GM23338 (cell line): ENCODE measurements at regions not wholly inside any gene's neighbourhood (a gene's known extent, or its start where the extent isn't known, plus 50 kb on each side); places are given as distances from the start of the nearest gene placed in this dataset.

Source experiments
- ATAC-seq: fragments of 200-7000 bp; cut with Tn5 transposase; 3 replicates; pipeline ENCODE4 v1.9.1; 2020
- DNase-seq: peaks from one replicate; pipeline ENCODE4 v3.0.0-alpha.2; 2015; ENCODE audit warnings: low spot score
- H2AFZ ChIP-seq: fragments of 200-600 bp; sonication (generic); 2 replicates; pipeline ENCODE4 v1.8.0; 2016; ENCODE audit warnings: antibody characterized with exemption, mild to moderate bottlenecking, moderate library complexity
- H3F3A ChIP-seq: fragments of 200-600 bp; sonication (generic); replicated peaks from 2 replicates; pipeline ENCODE4 v1.8.0; 2017; ENCODE audit warnings: antibody characterized with exemption, mixed run types, low read depth
- H3K27ac ChIP-seq: fragments of 200-600 bp; sonication (generic); 2 replicates; pipeline ENCODE4 v1.6.1; 2016; ENCODE audit warnings: low read depth
- H3K27me3 ChIP-seq: fragments of 200-600 bp; sonication (generic); 2 replicates; pipeline ENCODE4 v1.8.0; 2016; ENCODE audit warnings: mild to moderate bottlenecking, mixed run types, moderate library complexity; ENCODE audit not compliant: insufficient read depth
- H3K36me3 ChIP-seq: fragments of 200-600 bp; sonication (generic); 2 replicates; pipeline ENCODE4 v1.8.0; 2016; ENCODE audit warnings: mild to moderate bottlenecking; ENCODE audit not compliant: insufficient read depth
- H3K4me1 ChIP-seq: fragments of 200-600 bp; sonication (generic); 2 replicates; pipeline ENCODE4 v1.8.0; 2016; ENCODE audit warnings: mild to moderate bottlenecking, moderate library complexity; ENCODE audit not compliant: insufficient read depth
- H3K4me2 ChIP-seq: fragments of 200-600 bp; sonication (generic); 2 replicates; pipeline ENCODE4 v1.7.1; 2017; ENCODE audit warnings: mixed run types
- H3K4me3 ChIP-seq: fragments of 200-600 bp; sonication (generic); 2 replicates; pipeline ENCODE4 v1.6.1; 2016; ENCODE audit warnings: mixed run types
- H3K79me2 ChIP-seq: fragments of 200-600 bp; sonication (generic); replicated peaks from 2 replicates; pipeline ENCODE4 v1.8.0; 2017; ENCODE audit warnings: mild to moderate bottlenecking; ENCODE audit not compliant: insufficient read depth
- H3K9me2 ChIP-seq: fragments of 200-600 bp; sonication (generic); 2 replicates; pipeline ENCODE4 v1.8.0; 2017; ENCODE audit not compliant: insufficient read depth
- H4K20me1 ChIP-seq: fragments of 200-600 bp; sonication (generic); replicated peaks from 2 replicates; pipeline ENCODE4 v1.8.0; 2017; ENCODE audit warnings: mild to moderate bottlenecking; ENCODE audit not compliant: insufficient read depth
- H3K27ac Mint-ChIP-seq: 2 replicates; pipeline ENCODE4 v1.8.0; 2020; ENCODE audit warnings: inconsistent platforms, mild to moderate bottlenecking, moderate library complexity, mixed read lengths
- H3K27me3 Mint-ChIP-seq: 3 replicates; pipeline ENCODE4 v1.8.0; 2022; ENCODE audit warnings: low read depth, mild to moderate bottlenecking, moderate library complexity, mixed read lengths, inconsistent platforms; ENCODE audit not compliant: insufficient read depth, poor library complexity
- H3K36me3 Mint-ChIP-seq: 3 replicates; pipeline ENCODE4 v1.8.0; 2021; ENCODE audit warnings: low read depth, mild to moderate bottlenecking, inconsistent platforms, moderate library complexity, mixed read lengths
- H3K4me1 Mint-ChIP-seq: 3 replicates; pipeline ENCODE4 v1.8.0; 2020; ENCODE audit warnings: mild to moderate bottlenecking, inconsistent platforms, mixed read lengths
- H3K4me3 Mint-ChIP-seq: 3 replicates; pipeline ENCODE4 v1.8.0; 2021; ENCODE audit warnings: moderate library complexity, mild to moderate bottlenecking, inconsistent platforms, mixed read lengths
- H3K9me3 Mint-ChIP-seq: 3 replicates; pipeline ENCODE4 v1.8.0; 2020; ENCODE audit warnings: moderate library complexity, mild to moderate bottlenecking, inconsistent platforms, mixed read lengths
- CREB1 ChIP-seq: fragments of 250-450 bp; sonication (Bioruptor Pico); IDR thresholded peaks from 2 replicates; pipeline ENCODE4 v1.5.0; 2020; ENCODE audit warnings: low read depth, mild to moderate bottlenecking, moderate library complexity
- EZH2 ChIP-seq: fragments of 200-600 bp; sonication (generic); IDR thresholded peaks from one replicate; pipeline ENCODE4 v1.8.0; 2017; ENCODE audit warnings: antibody characterized with exemption, mild to moderate bottlenecking, low read depth; ENCODE audit not compliant: unreplicated experiment
- EZH2phosphoT487 ChIP-seq: fragments of 200-600 bp; sonication (generic); IDR thresholded peaks from one replicate; pipeline ENCODE4 v1.8.1; 2018; ENCODE audit warnings: antibody characterized with exemption; ENCODE audit not compliant: unreplicated experiment
- POLR2AphosphoS5 ChIP-seq: IDR thresholded peaks from 2 replicates; pipeline ENCODE4 v1.6.1; 2016; ENCODE audit warnings: antibody characterized with exemption, low read depth
- STAT1 ChIP-seq: IDR thresholded peaks from one replicate; pipeline ENCODE4 v1.6.1; 2016; ENCODE audit warnings: antibody characterized with exemption; ENCODE audit not compliant: unreplicated experiment
- ZNF114 ChIP-seq: fragments of 250-450 bp; sonication (Bioruptor Pico); IDR thresholded peaks from 2 replicates; pipeline ENCODE4 v1.5.0; 2020; ENCODE audit warnings: mild to moderate bottlenecking, moderate library complexity
- TF ChIP-seq, protein P1 (sequence below): IDR thresholded peaks from 2 replicates; pipeline ENCODE4 v1.6.1; 2016; ENCODE audit warnings: antibody characterized with exemption
- TF ChIP-seq, protein P2 (sequence below): IDR thresholded peaks from one replicate; pipeline ENCODE4 v1.6.1; 2018; ENCODE audit warnings: antibody characterized with exemption; ENCODE audit not compliant: unreplicated experiment
- TF ChIP-seq, protein P3 (sequence below): fragments of 250-450 bp; sonication (Bioruptor Pico); IDR thresholded peaks from 2 replicates; pipeline ENCODE4 v1.5.0; 2020; ENCODE audit warnings: mild to moderate bottlenecking, moderate library complexity

DNA sequence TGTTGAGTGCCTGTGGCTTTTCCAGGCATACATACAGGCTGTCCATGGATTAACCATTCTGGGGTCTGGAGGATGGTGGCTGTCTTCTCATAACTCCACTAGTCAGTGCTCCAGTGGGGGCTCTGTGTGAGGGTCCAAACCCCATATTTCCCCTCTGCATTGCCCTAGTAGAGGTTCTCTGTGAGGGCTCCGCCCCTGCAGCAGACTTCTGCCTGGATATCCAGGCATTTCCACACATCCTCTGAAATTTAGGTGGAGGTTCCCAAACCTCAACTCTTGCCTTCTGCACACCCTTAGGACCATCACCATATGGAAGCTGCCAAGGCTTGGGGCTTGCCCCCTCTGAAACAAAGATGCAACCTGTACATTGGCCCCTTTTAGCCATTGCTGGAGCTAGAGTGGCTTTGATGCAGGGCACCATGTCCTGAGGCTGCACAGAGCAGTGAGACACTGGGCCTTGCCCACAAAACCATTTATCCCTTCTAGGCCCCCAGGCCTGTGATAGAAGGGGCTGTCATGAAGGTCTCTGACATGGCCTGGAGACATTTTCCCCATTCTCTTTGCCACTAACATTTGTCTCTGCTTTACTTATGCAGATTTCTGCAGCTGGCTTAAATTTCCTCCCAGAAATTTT, 400.1 kb upstream of the MDFIC2 start:
- DNase-seq (no peak), ATAC-seq (no peak)
- H3K27me3 Mint-ChIP-seq, result no peaks in the 10 kb centered on the region
- no peaks in the 10 kb centered on the region for H3K9me2 ChIP-seq
- H3K79me2 ChIP-seq, result no peaks in the 10 kb centered on the region
- H3K27me3 ChIP-seq, result no peaks in the 10 kb centered on the region
- H3K4me1 Mint-ChIP-seq, result peaks cover 7% of the 10 kb centered on the region; the same call in 2 of the 3 replicates
- no peak overlapping the region for H3K4me2 ChIP-seq
- H3K27ac Mint-ChIP-seq, result no peak overlapping the region
- peaks cover 30% of the 10 kb centered on the region for H3K9me3 Mint-ChIP-seq
- peaks cover 9% of the 10 kb centered on the region; the same call in 1 of the 2 replicates for H3K4me1 ChIP-seq
- TF ChIP-seq STAT1, result no peak
- TF ChIP-seq, protein P1, sequence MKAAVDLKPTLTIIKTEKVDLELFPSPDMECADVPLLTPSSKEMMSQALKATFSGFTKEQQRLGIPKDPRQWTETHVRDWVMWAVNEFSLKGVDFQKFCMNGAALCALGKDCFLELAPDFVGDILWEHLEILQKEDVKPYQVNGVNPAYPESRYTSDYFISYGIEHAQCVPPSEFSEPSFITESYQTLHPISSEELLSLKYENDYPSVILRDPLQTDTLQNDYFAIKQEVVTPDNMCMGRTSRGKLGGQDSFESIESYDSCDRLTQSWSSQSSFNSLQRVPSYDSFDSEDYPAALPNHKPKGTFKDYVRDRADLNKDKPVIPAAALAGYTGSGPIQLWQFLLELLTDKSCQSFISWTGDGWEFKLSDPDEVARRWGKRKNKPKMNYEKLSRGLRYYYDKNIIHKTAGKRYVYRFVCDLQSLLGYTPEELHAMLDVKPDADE, result no peak
- no peak for TF ChIP-seq POLR2AphosphoS5
- no peak for TF ChIP-seq CREB1 (CRISPR knock-in tag)
- TF ChIP-seq, protein P2, sequence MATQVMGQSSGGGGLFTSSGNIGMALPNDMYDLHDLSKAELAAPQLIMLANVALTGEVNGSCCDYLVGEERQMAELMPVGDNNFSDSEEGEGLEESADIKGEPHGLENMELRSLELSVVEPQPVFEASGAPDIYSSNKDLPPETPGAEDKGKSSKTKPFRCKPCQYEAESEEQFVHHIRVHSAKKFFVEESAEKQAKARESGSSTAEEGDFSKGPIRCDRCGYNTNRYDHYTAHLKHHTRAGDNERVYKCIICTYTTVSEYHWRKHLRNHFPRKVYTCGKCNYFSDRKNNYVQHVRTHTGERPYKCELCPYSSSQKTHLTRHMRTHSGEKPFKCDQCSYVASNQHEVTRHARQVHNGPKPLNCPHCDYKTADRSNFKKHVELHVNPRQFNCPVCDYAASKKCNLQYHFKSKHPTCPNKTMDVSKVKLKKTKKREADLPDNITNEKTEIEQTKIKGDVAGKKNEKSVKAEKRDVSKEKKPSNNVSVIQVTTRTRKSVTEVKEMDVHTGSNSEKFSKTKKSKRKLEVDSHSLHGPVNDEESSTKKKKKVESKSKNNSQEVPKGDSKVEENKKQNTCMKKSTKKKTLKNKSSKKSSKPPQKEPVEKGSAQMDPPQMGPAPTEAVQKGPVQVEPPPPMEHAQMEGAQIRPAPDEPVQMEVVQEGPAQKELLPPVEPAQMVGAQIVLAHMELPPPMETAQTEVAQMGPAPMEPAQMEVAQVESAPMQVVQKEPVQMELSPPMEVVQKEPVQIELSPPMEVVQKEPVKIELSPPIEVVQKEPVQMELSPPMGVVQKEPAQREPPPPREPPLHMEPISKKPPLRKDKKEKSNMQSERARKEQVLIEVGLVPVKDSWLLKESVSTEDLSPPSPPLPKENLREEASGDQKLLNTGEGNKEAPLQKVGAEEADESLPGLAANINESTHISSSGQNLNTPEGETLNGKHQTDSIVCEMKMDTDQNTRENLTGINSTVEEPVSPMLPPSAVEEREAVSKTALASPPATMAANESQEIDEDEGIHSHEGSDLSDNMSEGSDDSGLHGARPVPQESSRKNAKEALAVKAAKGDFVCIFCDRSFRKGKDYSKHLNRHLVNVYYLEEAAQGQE, result no peak
- TF ChIP-seq EZH2, result no peak
- TF ChIP-seq EZH2phosphoT487, result no peak
- no peak for TF ChIP-seq ZNF114
- H3K4me3 Mint-ChIP-seq, result no peak overlapping the region
- H2AFZ ChIP-seq, result no peak overlapping the region
- no peaks in the 10 kb centered on the region for H3F3A ChIP-seq
- H3K36me3 ChIP-seq, result peaks cover 12% of the 10 kb centered on the region; the same call in 1 of the 2 replicates
- H3K27ac ChIP-seq, result no peak overlapping the region
- H3K36me3 Mint-ChIP-seq, result peaks cover 26% of the 10 kb centered on the region
- H4K20me1 ChIP-seq, result no peaks in the 10 kb centered on the region
- no peak overlapping the region for H3K4me3 ChIP-seq

DNA sequence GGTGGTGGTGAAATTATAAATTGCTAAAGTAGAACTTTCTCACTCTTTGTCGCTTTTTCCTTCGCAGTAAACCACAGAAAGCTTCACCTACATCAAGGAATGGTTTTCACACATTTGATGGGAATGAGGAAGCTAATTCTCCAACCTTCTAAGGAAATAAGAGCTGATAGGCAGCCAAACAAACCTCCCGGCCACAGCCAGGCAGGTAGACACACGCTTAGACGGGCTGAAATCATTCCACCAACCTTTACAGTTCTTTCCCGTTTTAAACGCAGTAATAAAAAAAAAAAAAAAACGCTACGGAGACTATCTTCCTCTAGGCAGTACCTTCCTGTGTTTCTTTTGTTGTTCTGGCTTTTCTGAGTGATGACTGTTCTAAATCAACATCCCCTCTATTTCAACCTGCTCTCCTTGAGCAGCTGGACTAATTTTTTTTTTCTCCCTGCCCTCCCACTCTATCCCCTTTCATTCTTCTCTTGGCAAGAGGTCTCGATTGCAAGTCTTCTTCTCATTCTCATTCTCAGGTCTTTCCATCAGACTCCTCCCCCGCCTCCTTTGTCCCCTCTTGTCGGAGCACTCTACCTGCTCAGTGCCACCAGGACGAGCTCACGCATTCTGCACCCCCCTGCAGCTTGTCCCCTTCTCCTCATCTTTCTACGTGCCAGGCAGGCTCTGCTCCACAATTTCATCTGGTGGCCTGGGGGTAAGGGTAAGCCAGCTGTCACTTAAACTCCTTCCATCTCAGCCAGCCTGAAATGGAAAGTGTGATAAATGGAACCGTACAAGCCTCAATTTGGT, 391.1 kb upstream of the MDFIC2 start:
- H3K27me3 Mint-ChIP-seq, result no peaks in the 10 kb centered on the region
- H3K27ac Mint-ChIP-seq, result peak overlapping the region; percentile 11; the same call in 1 of the 2 replicates
- Histone ChIP-seq H3K4me3 (no peak overlapping the region), H3K36me3 (0 out of 2 replicates have a peak, but pooled peaks cover 2% of the 10 kb centered on the region), H3K4me1 (peaks cover 28% of the 10 kb centered on the region), H2AFZ (peak overlapping the region; percentile 84), H4K20me1 (no peaks in the 10 kb centered on the region), H3F3A (no peaks in the 10 kb centered on the region), H3K27me3 (no peaks in the 10 kb centered on the region), H3K79me2 (no peaks in the 10 kb centered on the region), H3K4me2 (peak overlapping the region; percentile 53), H3K9me2 (peaks cover 4% of the 10 kb centered on the region; the same call in 1 of the 2 replicates), H3K27ac (peak overlapping the region; percentile 29; the same call in 1 of the 2 replicates)
- no peak overlapping the region for H3K4me3 Mint-ChIP-seq
- H3K9me3 Mint-ChIP-seq, result no peaks in the 10 kb centered on the region
- ATAC-seq (peak; percentile 43; the same call in 2 of the 3 replicates), DNase-seq (peak; percentile 22)
- H3K4me1 Mint-ChIP-seq, result peaks cover 28% of the 10 kb centered on the region
- H3K36me3 Mint-ChIP-seq, result no peaks in the 10 kb centered on the region
- TF ChIP-seq STAT1 (no peak), CREB1 (CRISPR knock-in tag) (no peak), EZH2phosphoT487 (no peak)
- TF ChIP-seq, protein P3, sequence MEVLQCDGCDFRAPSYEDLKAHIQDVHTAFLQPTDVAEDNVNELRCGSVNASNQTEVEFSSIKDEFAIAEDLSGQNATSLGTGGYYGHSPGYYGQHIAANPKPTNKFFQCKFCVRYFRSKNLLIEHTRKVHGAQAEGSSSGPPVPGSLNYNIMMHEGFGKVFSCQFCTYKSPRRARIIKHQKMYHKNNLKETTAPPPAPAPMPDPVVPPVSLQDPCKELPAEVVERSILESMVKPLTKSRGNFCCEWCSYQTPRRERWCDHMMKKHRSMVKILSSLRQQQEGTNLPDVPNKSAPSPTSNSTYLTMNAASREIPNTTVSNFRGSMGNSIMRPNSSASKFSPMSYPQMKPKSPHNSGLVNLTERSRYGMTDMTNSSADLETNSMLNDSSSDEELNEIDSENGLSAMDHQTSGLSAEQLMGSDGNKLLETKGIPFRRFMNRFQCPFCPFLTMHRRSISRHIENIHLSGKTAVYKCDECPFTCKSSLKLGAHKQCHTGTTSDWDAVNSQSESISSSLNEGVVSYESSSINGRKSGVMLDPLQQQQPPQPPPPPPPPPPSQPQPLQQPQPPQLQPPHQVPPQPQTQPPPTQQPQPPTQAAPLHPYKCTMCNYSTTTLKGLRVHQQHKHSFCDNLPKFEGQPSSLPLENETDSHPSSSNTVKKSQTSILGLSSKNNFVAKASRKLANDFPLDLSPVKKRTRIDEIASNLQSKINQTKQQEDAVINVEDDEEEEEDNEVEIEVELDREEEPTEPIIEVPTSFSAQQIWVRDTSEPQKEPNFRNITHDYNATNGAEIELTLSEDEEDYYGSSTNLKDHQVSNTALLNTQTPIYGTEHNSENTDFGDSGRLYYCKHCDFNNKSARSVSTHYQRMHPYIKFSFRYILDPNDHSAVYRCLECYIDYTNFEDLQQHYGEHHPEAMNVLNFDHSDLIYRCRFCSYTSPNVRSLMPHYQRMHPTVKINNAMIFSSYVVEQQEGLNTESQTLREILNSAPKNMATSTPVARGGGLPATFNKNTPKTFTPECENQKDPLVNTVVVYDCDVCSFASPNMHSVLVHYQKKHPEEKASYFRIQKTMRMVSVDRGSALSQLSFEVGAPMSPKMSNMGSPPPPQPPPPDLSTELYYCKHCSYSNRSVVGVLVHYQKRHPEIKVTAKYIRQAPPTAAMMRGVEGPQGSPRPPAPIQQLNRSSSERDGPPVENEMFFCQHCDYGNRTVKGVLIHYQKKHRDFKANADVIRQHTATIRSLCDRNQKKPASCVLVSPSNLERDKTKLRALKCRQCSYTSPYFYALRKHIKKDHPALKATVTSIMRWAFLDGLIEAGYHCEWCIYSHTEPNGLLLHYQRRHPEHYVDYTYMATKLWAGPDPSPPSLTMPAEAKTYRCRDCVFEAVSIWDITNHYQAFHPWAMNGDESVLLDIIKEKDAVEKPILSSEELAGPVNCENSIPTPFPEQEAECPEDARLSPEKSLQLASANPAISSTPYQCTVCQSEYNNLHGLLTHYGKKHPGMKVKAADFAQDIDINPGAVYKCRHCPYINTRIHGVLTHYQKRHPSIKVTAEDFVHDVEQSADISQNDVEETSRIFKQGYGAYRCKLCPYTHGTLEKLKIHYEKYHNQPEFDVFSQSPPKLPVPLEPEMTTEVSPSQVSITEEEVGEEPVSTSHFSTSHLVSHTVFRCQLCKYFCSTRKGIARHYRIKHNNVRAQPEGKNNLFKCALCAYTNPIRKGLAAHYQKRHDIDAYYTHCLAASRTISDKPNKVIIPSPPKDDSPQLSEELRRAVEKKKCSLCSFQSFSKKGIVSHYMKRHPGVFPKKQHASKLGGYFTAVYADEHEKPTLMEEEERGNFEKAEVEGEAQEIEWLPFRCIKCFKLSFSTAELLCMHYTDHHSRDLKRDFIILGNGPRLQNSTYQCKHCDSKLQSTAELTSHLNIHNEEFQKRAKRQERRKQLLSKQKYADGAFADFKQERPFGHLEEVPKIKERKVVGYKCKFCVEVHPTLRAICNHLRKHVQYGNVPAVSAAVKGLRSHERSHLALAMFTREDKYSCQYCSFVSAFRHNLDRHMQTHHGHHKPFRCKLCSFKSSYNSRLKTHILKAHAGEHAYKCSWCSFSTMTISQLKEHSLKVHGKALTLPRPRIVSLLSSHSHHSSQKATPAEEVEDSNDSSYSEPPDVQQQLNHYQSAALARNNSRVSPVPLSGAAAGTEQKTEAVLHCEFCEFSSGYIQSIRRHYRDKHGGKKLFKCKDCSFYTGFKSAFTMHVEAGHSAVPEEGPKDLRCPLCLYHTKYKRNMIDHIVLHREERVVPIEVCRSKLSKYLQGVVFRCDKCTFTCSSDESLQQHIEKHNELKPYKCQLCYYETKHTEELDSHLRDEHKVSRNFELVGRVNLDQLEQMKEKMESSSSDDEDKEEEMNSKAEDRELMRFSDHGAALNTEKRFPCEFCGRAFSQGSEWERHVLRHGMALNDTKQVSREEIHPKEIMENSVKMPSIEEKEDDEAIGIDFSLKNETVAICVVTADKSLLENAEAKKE (CRISPR knock-in tag), result no peak
